Uterus (tissue), 3 donors: ENCODE measurements at regions not wholly inside any gene's neighbourhood (a gene's known extent, or its start where the extent isn't known, plus 50 kb on each side); places are given as distances from the start of the nearest gene placed in this dataset.

Experiments
- DNase-seq, 2 donors: peaks; one replicate each; pipeline ENCODE4 v3.0.0-alpha.2; 2019 to 2020
- H3K27ac ChIP-seq, 2 donors: fragments of 200-600 bp; sonication (generic); 1 replicate in 1 of 2; 2 replicates in 1 of 2; pipeline ENCODE4 v1.5.1; 2016 to 2018
- H3K27me3 ChIP-seq, 2 donors: fragments of 200-600 bp; sonication (generic); one replicate each; pipeline ENCODE4 v1.5.1; 2018 to 2019; ENCODE audit warnings: control low read depth in 1 of 2
- H3K36me3 ChIP-seq, 2 donors: fragments of 200-600 bp; sonication (generic); one replicate each; pipeline ENCODE4 v1.5.1; 2019; ENCODE audit warnings: control low read depth in 1 of 2
- H3K4me1 ChIP-seq, 2 donors: fragments of 200-600 bp; sonication (generic); one replicate each; pipeline ENCODE4 v1.5.1; 2018 to 2019; ENCODE audit warnings: control low read depth in 1 of 2
- H3K4me3 ChIP-seq, 2 donors: fragments of 200-600 bp; sonication (generic); 1 replicate in 1 of 2; 2 replicates in 1 of 2; pipeline ENCODE4 v1.5.1; 2018 to 2019; ENCODE audit warnings: mild to moderate bottlenecking in 1 of 2
- H3K9me3 ChIP-seq, 2 donors: fragments of 200-600 bp; sonication (generic); one replicate each; pipeline ENCODE4 v1.5.1; 2019; ENCODE audit warnings: control low read depth in 1 of 2
- POLR2A ChIP-seq, 2 donors: fragments of 450-650 bp; IDR thresholded peaks; one replicate each; pipeline ENCODE4 v1.6.1; 2016; ENCODE audit warnings: antibody characterized with exemption in 2 of 2, mild to moderate bottlenecking in 1 of 2, moderate library complexity in 1 of 2
- intact Hi-C: fragments of 100-400 bp; cut with DNase I; formaldehyde crosslinking; loops from one replicate; pipeline ENCODE4 v1.15.1; 2023; ENCODE audit warnings: low total_unique reads
- TF ChIP-seq, protein P1 (sequence below), 4 experiments: fragments of 200-600 bp in 2 of 4; fragments of 450-650 bp in 2 of 4; sonication (generic) in 2 of 4; IDR thresholded peaks; one replicate each; pipeline ENCODE4 v1.5.1; 2016 to 2019; ENCODE audit warnings: antibody characterized with exemption in 4 of 4, mild to moderate bottlenecking in 2 of 4, moderate library complexity in 1 of 4
- donor health status: DM: yes; HTN: yes; CAD: no.

DNA sequence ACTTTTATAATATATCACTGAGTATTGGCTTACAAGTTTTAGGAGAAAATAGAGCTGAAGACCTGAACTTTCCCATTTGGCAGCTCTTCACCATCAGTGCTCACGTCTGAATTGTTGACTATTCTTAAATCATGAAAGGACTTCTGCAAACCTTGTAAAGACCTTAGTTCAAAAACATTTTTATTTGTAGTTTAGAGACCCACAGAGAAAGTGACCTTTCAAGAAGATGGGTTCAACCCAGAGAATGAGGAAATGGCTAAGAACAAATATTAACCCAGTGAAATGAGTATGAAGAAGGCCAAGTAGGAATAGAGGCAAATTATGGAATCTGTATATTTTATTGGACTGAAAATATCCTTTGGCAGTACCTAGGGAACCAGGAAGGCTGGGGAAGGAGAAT, 1151.1 kb downstream of the GATA3 start:
- Histone ChIP-seq H3K27me3 (no peaks in the 10 kb centered on the region), H3K27ac (no peak overlapping the region), H3K4me1 (no peaks in the 10 kb centered on the region), H3K36me3 (no peaks in the 10 kb centered on the region), H3K9me3 (no peaks in the 10 kb centered on the region), H3K4me3 (no peak overlapping the region)
- intact Hi-C loops = no loop called here
- DNase-seq = no peak
- TF ChIP-seq POLR2A (IDR thresholded peaks at IDR 0.05) = no peak
- TF ChIP-seq, protein P1, sequence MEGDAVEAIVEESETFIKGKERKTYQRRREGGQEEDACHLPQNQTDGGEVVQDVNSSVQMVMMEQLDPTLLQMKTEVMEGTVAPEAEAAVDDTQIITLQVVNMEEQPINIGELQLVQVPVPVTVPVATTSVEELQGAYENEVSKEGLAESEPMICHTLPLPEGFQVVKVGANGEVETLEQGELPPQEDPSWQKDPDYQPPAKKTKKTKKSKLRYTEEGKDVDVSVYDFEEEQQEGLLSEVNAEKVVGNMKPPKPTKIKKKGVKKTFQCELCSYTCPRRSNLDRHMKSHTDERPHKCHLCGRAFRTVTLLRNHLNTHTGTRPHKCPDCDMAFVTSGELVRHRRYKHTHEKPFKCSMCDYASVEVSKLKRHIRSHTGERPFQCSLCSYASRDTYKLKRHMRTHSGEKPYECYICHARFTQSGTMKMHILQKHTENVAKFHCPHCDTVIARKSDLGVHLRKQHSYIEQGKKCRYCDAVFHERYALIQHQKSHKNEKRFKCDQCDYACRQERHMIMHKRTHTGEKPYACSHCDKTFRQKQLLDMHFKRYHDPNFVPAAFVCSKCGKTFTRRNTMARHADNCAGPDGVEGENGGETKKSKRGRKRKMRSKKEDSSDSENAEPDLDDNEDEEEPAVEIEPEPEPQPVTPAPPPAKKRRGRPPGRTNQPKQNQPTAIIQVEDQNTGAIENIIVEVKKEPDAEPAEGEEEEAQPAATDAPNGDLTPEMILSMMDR (IDR thresholded peaks at IDR 0.05) = no peak

DNA sequence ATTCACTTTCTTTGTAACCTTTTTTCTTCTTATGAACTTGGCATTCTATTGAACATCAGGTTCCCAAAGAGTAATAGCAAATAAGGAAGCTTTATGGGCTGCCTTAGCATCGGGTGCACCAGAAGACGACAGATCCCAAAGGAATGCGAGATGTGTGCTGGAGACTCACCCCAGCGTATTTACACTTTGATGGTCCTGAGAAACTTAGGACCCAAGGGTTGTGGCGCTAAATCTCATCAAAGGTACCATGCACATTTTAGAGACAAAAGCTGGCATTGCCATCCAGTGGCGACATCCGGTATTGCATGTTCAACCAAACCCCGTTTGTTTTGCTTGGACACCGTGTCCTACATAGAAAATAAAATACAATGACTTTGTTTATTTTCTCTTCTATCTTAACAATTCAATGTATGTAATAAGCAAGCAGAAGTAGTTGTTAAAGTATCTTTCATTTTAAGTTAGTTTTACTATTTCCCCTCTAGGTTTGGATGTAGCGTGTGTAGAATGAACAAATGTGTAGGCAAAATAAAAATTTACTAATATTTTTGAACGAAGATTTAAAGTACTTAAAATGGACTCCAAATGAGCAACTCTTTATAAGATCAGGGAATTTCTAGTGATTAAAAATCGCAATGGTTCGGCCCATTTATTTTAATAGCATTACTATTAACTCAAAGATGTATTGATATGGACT, 1154.8 kb downstream of the GATA3 start:
- intact Hi-C loops = no loop called here
- no peaks in the 10 kb centered on the region for H3K9me3 ChIP-seq
- no peaks in the 10 kb centered on the region for H3K36me3 ChIP-seq
- H3K4me3 ChIP-seq = no peak overlapping the region
- DNase-seq = peak; percentile 30 to 41
- no peak overlapping the region for H3K27ac ChIP-seq
- no peaks in the 10 kb centered on the region for H3K4me1 ChIP-seq
- H3K27me3 ChIP-seq = peaks cover 0 to 6% of the 10 kb centered on the region in 2 donors
- TF ChIP-seq, protein P1 (IDR thresholded peaks at IDR 0.05) = peak; percentile 61 to 78 (median 65)
- TF ChIP-seq POLR2A (IDR thresholded peaks at IDR 0.05) = no peak

DNA sequence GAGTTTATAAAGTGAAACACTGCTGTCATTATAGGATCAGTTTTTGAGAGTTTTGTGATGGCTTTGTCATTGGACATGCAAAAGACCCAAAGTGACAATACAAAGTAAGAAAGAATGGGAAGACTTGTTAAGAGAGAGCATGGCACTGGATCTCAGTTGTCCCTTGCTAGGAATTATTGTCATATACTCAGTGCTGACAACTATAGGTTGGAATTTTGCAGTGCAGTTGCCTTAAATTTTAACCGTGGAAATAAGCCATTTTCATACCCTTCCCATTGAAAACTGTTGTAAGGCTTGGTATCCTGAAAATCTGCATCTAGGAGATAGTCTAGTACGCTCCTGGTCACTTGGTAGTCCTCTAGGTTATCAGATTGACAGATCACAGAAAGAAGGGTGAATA, 1156.7 kb downstream of the GATA3 start:
- no peak for DNase-seq
- H3K9me3 ChIP-seq = no peaks in the 10 kb centered on the region
- intact Hi-C loops = no loop called here
- no peak for TF ChIP-seq POLR2A (IDR thresholded peaks at IDR 0.05)
- TF ChIP-seq, protein P1 (IDR thresholded peaks at IDR 0.05) = no peak
- H3K27me3 ChIP-seq = peaks cover 0 to 6% of the 10 kb centered on the region in 2 donors
- no peak overlapping the region for H3K4me3 ChIP-seq
- no peaks in the 10 kb centered on the region for H3K4me1 ChIP-seq
- no peak overlapping the region for H3K27ac ChIP-seq
- H3K36me3 ChIP-seq = no peaks in the 10 kb centered on the region

DNA sequence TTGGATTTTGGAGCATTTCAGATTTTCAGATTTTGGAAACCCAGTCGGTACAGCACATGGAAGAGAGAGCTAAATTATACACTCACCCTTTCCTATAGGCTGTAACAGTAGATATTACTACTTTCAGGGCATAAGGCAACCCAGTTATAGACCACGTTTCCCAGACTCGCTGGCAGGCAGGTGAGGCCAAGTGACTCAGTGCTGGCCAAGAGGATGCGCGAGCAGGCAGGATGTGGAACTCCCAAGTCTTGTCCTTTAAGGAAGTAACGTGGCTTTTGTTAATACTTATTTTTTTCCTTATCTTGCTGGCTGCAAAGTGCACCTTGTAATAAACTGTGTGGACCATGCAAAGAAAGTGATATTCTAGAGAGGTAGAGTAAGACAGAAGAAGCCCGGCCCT, 1160.1 kb downstream of the GATA3 start:
- TF ChIP-seq, protein P1 (IDR thresholded peaks at IDR 0.05) = no peak
- no peak for TF ChIP-seq POLR2A (IDR thresholded peaks at IDR 0.05)
- no peaks in the 10 kb centered on the region for H3K36me3 ChIP-seq
- peaks cover 0 to 6% of the 10 kb centered on the region in 2 donors for H3K27me3 ChIP-seq
- no peaks in the 10 kb centered on the region for H3K4me1 ChIP-seq
- H3K4me3 ChIP-seq = no peak overlapping the region
- no peak for DNase-seq
- no peak overlapping the region for H3K27ac ChIP-seq
- H3K9me3 ChIP-seq = no peaks in the 10 kb centered on the region
- intact Hi-C loops = no loop called here

DNA sequence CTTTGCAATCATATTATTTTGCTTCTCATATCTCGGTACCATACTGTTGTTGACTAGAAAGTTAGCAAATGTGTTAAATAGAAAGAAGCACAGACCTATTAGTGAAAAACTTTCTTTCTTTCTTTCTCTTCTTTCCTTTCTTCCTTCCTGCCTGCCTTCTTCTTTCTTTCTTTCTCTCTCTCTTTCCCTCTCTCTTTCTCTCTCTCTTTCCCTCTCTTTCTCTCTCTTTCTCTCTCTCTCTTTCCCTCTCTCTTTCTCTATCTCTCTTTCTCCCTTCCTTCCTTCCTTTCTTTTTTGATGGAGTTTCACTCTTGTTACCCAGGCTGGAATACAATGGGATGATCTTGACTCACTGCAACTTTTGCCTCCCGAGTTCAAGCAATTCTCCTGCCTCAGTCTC, 1160.6 kb downstream of the GATA3 start:
- DNase-seq = no peak
- H3K27ac ChIP-seq = no peak overlapping the region
- H3K9me3 ChIP-seq = no peaks in the 10 kb centered on the region
- no peaks in the 10 kb centered on the region for H3K36me3 ChIP-seq
- H3K27me3 ChIP-seq = peaks cover 0 to 6% of the 10 kb centered on the region in 2 donors
- TF ChIP-seq POLR2A (IDR thresholded peaks at IDR 0.05) = no peak
- no peak overlapping the region for H3K4me3 ChIP-seq
- intact Hi-C loops = no loop called here
- H3K4me1 ChIP-seq = no peaks in the 10 kb centered on the region
